ENCODE measurements at regions not wholly inside any gene's neighbourhood (a gene's known extent, or its start where the extent isn't known, plus 50 kb on each side); places are given as distances from the start of the nearest gene placed in this dataset.

DNA sequence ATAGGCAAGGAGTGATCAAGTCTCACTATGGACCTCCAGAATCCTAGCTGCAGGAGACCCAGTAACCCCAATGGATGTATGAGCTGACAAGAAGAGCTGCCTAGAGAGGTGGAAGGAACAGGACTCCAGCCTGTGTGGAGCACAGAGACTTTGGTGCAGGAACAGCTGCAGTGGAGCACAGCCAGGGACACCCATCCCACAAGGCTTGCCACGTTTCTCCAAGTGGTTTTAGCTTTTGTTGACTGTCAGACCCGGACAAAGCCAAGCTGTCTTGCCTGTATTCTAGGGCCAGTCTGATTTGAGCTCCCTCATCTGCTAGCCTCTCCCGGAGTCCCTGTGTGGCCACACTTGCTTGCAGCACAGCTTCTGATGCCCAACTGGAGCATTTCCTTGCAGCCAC is 224.7 kb downstream of the CHRM2 start:
- Histone ChIP-seq H3K23ac (ENCODE audit: low read depth, low read length, poor library complexity) (no peak overlapping the region), H2BK15ac (ENCODE audit: low read length) (no peak overlapping the region), H3K14ac (ENCODE audit: low read length) (no peak overlapping the region), H2BK120ac (ENCODE audit: low read depth, low read length) (no peak overlapping the region), H3K4me2 (ENCODE audit: insufficient read depth, low read length, poor library complexity, severe bottlenecking) (no peak overlapping the region), H3K4me1 (ENCODE audit: control insufficient read depth in 2 of 2, insufficient read depth in 1 of 2, low read depth in 1 of 2, low read length in 2 of 2) (no peaks in the 10 kb centered on the region), H4K91ac (ENCODE audit: low read depth, low read length, poor library complexity) (no peak overlapping the region), H2BK5ac (ENCODE audit: low read length) (no peak overlapping the region), H3K9me3 (replicated peaks in 1 of 2; ENCODE audit: control insufficient read depth in 2 of 2, insufficient read depth in 1 of 2, low read depth in 1 of 2, low read length in 2 of 2) (no peaks in the 10 kb centered on the region), H3K4me3 (ENCODE audit: low read length in 2 of 2) (no peak overlapping the region), H3K79me1 (ENCODE audit: low read depth, low read length) (no peaks in the 10 kb centered on the region), H3K9ac (ENCODE audit: low read depth, low read length, poor library complexity) (no peak overlapping the region), H2AK5ac (ENCODE audit: low read depth, low read length) (no peak overlapping the region), H2BK12ac (ENCODE audit: low read length) (no peak overlapping the region), H2AFZ (ENCODE audit: low read length) (no peak overlapping the region), H3K4ac (ENCODE audit: low read length) (no peak overlapping the region), H3K27me3 (ENCODE audit: control insufficient read depth in 3 of 3, insufficient read depth in 3 of 3, low read depth in 1 of 3, low read length in 3 of 3) (no peaks in the 10 kb centered on the region), H3K18ac (ENCODE audit: low read length) (no peak overlapping the region), H4K8ac (ENCODE audit: low read depth, low read length) (no peak overlapping the region), H3K36me3 (replicated peaks in 1 of 2; ENCODE audit: control insufficient read depth in 2 of 2, insufficient read depth in 2 of 2, low read length in 2 of 2) (no peaks in the 10 kb centered on the region), H3K27ac (replicated peaks; ENCODE audit: low read length) (no peak overlapping the region)
- no CpG with 5 or more reads among the region's 3 CpGs for WGBS, 2 donors (ENCODE audit: extremely low coverage in 2 of 2, insufficient read length in 2 of 2, insufficient replicate concordance in 1 of 2)
- DNase-seq (ENCODE audit: low spot score) = no peak

DNA sequence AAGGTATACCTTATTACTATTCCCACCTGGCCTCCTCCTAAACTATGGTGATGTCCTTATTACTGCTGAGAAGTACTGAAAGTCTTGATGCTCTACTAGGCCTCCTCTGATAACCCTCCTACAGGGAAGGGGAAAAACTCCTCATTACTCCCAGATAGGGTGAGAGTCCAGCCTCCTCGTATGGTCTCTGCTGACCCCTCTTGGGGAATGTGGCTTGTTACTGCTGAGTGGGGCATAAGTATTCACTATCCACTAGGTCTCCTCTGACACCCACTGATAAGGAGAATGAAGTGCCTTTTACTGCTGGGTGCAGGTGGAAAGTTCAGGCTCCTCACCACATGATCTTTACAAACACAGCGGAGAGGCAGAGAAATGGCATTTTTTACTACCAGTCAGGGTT is 222.9 kb downstream of the CHRM2 start:
- H3K14ac ChIP-seq (ENCODE audit: low read length) = no peak overlapping the region
- no peak overlapping the region for H3K23ac ChIP-seq (ENCODE audit: low read depth, low read length, poor library complexity)
- no peaks in the 10 kb centered on the region for H3K4me1 ChIP-seq (ENCODE audit: control insufficient read depth in 2 of 2, insufficient read depth in 1 of 2, low read depth in 1 of 2, low read length in 2 of 2)
- H3K4ac ChIP-seq (ENCODE audit: low read length) = no peak overlapping the region
- H2AFZ ChIP-seq (ENCODE audit: low read length) = no peak overlapping the region
- H2BK12ac ChIP-seq (ENCODE audit: low read length) = no peak overlapping the region
- no CpG with 5 or more reads among the region's 2 CpGs for WGBS, 2 donors (ENCODE audit: extremely low coverage in 2 of 2, insufficient read length in 2 of 2, insufficient replicate concordance in 1 of 2)
- H2AK5ac ChIP-seq (ENCODE audit: low read depth, low read length) = no peak overlapping the region
- no peaks in the 10 kb centered on the region for H3K79me1 ChIP-seq (ENCODE audit: low read depth, low read length)
- H3K27me3 ChIP-seq (ENCODE audit: control insufficient read depth in 3 of 3, insufficient read depth in 3 of 3, low read depth in 1 of 3, low read length in 3 of 3) = no peaks in the 10 kb centered on the region
- no peak overlapping the region for H4K91ac ChIP-seq (ENCODE audit: low read depth, low read length, poor library complexity)
- no peak overlapping the region for H2BK5ac ChIP-seq (ENCODE audit: low read length)
- no peaks in the 10 kb centered on the region for H3K9me3 ChIP-seq (replicated peaks in 1 of 2; ENCODE audit: control insufficient read depth in 2 of 2, insufficient read depth in 1 of 2, low read depth in 1 of 2, low read length in 2 of 2)
- DNase-seq (ENCODE audit: low spot score) = peak; percentile 26
- no peaks in the 10 kb centered on the region for H3K36me3 ChIP-seq (replicated peaks in 1 of 2; ENCODE audit: control insufficient read depth in 2 of 2, insufficient read depth in 2 of 2, low read length in 2 of 2)
- no peak overlapping the region for H3K4me2 ChIP-seq (ENCODE audit: insufficient read depth, low read length, poor library complexity, severe bottlenecking)
- H2BK120ac ChIP-seq (ENCODE audit: low read depth, low read length) = no peak overlapping the region
- H2BK15ac ChIP-seq (ENCODE audit: low read length) = no peak overlapping the region
- H3K4me3 ChIP-seq (ENCODE audit: low read length in 2 of 2) = no peak overlapping the region
- H3K18ac ChIP-seq (ENCODE audit: low read length) = no peak overlapping the region
- H3K9ac ChIP-seq (ENCODE audit: low read depth, low read length, poor library complexity) = no peak overlapping the region
- peak overlapping the region; percentile 24 for H4K8ac ChIP-seq (ENCODE audit: low read depth, low read length)
- H3K27ac ChIP-seq (replicated peaks; ENCODE audit: low read length) = no peak overlapping the region

DNA sequence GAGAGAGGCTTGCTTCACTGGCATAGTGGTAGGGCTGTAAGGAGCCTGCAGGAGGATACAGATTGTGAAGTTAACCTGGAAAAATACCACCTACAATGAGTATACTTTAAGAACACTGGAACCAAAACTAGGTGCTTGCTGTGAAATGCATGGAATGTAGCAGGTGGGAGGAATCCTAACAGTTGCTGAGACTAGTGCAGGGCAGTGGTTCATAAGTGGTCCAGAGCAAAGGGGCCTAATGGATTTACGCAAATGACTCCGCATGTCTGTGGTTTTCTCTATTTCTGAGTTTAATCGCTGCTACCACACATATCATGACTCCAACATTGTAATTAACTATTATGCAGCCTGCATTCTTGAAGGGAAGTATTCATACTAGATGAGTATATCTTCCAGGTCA is 218.4 kb downstream of the CHRM2 start:
- Histone ChIP-seq H3K79me1 (ENCODE audit: low read depth, low read length) (no peaks in the 10 kb centered on the region), H3K4ac (ENCODE audit: low read length) (no peak overlapping the region), H3K27me3 (ENCODE audit: control insufficient read depth in 3 of 3, insufficient read depth in 3 of 3, low read depth in 1 of 3, low read length in 3 of 3) (no peaks in the 10 kb centered on the region), H3K18ac (ENCODE audit: low read length) (no peak overlapping the region), H2AK5ac (ENCODE audit: low read depth, low read length) (no peak overlapping the region), H3K9ac (ENCODE audit: low read depth, low read length, poor library complexity) (no peak overlapping the region), H3K27ac (replicated peaks; ENCODE audit: low read length) (no peak overlapping the region), H3K14ac (ENCODE audit: low read length) (no peak overlapping the region), H3K23ac (ENCODE audit: low read depth, low read length, poor library complexity) (no peak overlapping the region), H3K36me3 (replicated peaks in 1 of 2; ENCODE audit: control insufficient read depth in 2 of 2, insufficient read depth in 2 of 2, low read length in 2 of 2) (no peaks in the 10 kb centered on the region), H4K91ac (ENCODE audit: low read depth, low read length, poor library complexity) (no peak overlapping the region), H3K4me3 (ENCODE audit: low read length in 2 of 2) (no peak overlapping the region), H3K9me3 (replicated peaks in 1 of 2; ENCODE audit: control insufficient read depth in 2 of 2, insufficient read depth in 1 of 2, low read depth in 1 of 2, low read length in 2 of 2) (no peaks in the 10 kb centered on the region), H3K4me2 (ENCODE audit: insufficient read depth, low read length, poor library complexity, severe bottlenecking) (no peak overlapping the region), H2BK12ac (ENCODE audit: low read length) (no peak overlapping the region), H2BK15ac (ENCODE audit: low read length) (no peak overlapping the region), H3K4me1 (ENCODE audit: control insufficient read depth in 2 of 2, insufficient read depth in 1 of 2, low read depth in 1 of 2, low read length in 2 of 2) (no peaks in the 10 kb centered on the region), H2AFZ (ENCODE audit: low read length) (no peak overlapping the region), H2BK120ac (ENCODE audit: low read depth, low read length) (no peak overlapping the region), H2BK5ac (ENCODE audit: low read length) (no peak overlapping the region), H4K8ac (ENCODE audit: low read depth, low read length) (no peak overlapping the region)
- WGBS, 2 donors (ENCODE audit: extremely low coverage in 2 of 2, insufficient read length in 2 of 2, insufficient replicate concordance in 1 of 2) = no CpG with 5 or more reads among the region's 3 CpGs
- no peak for DNase-seq (ENCODE audit: low spot score)

DNA sequence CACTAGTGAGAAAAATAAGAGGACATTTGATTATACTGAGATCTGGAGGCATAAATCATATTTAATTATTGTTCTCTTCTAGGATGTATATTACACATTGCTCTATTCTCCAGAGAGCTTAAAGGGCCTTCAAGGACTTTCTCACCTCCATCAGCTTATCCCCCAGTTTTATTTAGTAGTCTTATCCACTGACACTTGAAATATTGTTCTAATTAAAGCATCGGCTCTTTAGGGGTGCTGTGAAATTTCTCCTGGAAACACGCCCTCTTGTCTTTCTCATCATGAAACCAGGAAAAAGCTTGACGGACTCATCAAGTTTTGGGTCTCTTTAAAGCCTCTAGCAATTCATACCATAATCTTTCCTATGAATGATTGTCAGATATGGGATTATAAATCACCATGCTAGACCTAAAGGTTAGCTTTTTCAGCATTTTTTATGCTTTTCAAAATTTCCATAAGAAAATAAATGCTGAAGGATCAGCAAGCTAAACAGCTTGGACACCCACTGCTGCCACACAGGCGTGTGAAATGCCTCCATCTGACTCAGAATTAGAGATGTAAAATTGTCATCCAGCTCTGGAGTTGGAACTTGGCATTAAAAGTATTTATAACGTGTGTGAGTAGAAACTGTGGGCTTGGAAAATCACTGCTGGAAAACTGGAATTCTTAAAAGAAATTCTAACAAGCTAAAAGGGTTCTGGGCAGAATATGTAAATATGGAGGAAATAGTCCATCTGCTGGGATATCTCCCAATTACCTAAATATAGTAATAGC is 216.3 kb downstream of the CHRM2 start:
- Histone ChIP-seq H2BK120ac (ENCODE audit: low read depth, low read length) (no peak overlapping the region), H2BK5ac (ENCODE audit: low read length) (no peak overlapping the region), H2AFZ (ENCODE audit: low read length) (no peak overlapping the region), H2AK5ac (ENCODE audit: low read depth, low read length) (no peak overlapping the region), H3K14ac (ENCODE audit: low read length) (no peak overlapping the region), H3K4me1 (ENCODE audit: control insufficient read depth in 2 of 2, insufficient read depth in 1 of 2, low read depth in 1 of 2, low read length in 2 of 2) (no peaks in the 10 kb centered on the region), H3K79me1 (ENCODE audit: low read depth, low read length) (no peaks in the 10 kb centered on the region), H3K18ac (ENCODE audit: low read length) (no peak overlapping the region), H3K9ac (ENCODE audit: low read depth, low read length, poor library complexity) (no peak overlapping the region), H3K4me3 (ENCODE audit: low read length in 2 of 2) (no peak overlapping the region), H2BK15ac (ENCODE audit: low read length) (no peak overlapping the region), H3K9me3 (replicated peaks in 1 of 2; ENCODE audit: control insufficient read depth in 2 of 2, insufficient read depth in 1 of 2, low read depth in 1 of 2, low read length in 2 of 2) (no peaks in the 10 kb centered on the region), H3K23ac (ENCODE audit: low read depth, low read length, poor library complexity) (no peak overlapping the region), H3K4ac (ENCODE audit: low read length) (no peak overlapping the region), H3K27me3 (ENCODE audit: control insufficient read depth in 3 of 3, insufficient read depth in 3 of 3, low read depth in 1 of 3, low read length in 3 of 3) (no peaks in the 10 kb centered on the region), H4K91ac (ENCODE audit: low read depth, low read length, poor library complexity) (no peak overlapping the region), H3K4me2 (ENCODE audit: insufficient read depth, low read length, poor library complexity, severe bottlenecking) (no peak overlapping the region), H3K36me3 (replicated peaks in 1 of 2; ENCODE audit: control insufficient read depth in 2 of 2, insufficient read depth in 2 of 2, low read length in 2 of 2) (no peaks in the 10 kb centered on the region), H2BK12ac (ENCODE audit: low read length) (no peak overlapping the region), H3K27ac (replicated peaks; ENCODE audit: low read length) (no peak overlapping the region), H4K8ac (ENCODE audit: low read depth, low read length) (no peak overlapping the region)
- no peak for DNase-seq (ENCODE audit: low spot score)
- WGBS, 2 donors (ENCODE audit: extremely low coverage in 2 of 2, insufficient read length in 2 of 2, insufficient replicate concordance in 1 of 2) = no CpG with 5 or more reads among the region's 5 CpGs
